GM12878 (cell line): ENCODE measurements at regions not wholly inside any gene's neighbourhood (a gene's known extent, or its start where the extent isn't known, plus 50 kb on each side); places are given as distances from the start of the nearest gene placed in this dataset.

Experiments
- ATAC-seq: fragments of 200-7000 bp; cut with Tn5 transposase; 3 replicates; pipeline ENCODE4 v1.9.1; 2020; ENCODE audit warnings: mild to moderate bottlenecking, moderate library complexity
- BruUV-seq: library from RNA; stranded (reverse); fragments of 400-500 nt; replicated peaks from 2 replicates; lab custom pipeline; 2021; lab: Mats Ljungman, UMichigan
- CTCF ChIA-PET: fragments of 300-600 bp; sonication (Branson Sonifier 250); formaldehyde crosslinking; extraction: SDS; loops from one replicate; lab custom pipeline; 2021; ENCODE audit warnings: inconsistent platforms; lab: Yijun Ruan, JAX
- POLR2A ChIA-PET: fragments of 350-600 bp; formaldehyde crosslinking; extraction: SDS; loops from one replicate; lab custom pipeline; 2021; ENCODE audit warnings: inconsistent platforms; lab: Charles Lee
- RAD21 ChIA-PET: fragments of 300-600 bp; sonication (Branson Sonifier 250); formaldehyde crosslinking; loops from one replicate; lab custom pipeline; 2023; ENCODE audit warnings: antibody characterized with exemption; ENCODE audit not compliant: unreplicated experiment; lab: Charles Lee
- SMC1A ChIA-PET: fragments of 300-600 bp; sonication (Branson Sonifier 250); formaldehyde crosslinking; loops from one replicate; lab custom pipeline; 2023; ENCODE audit not compliant: unreplicated experiment, uncharacterized antibody; lab: Charles Lee
- DNase-seq: peaks from one replicate; pipeline ENCODE4 v3.0.0-alpha.2; 2011; ENCODE audit warnings: low read depth, low spot score
- FAIRE-seq: peaks from 3 replicates; lab custom pipeline; 2011; peaks lifted over from hg19 to GRCh38; lab: Jason Lieb, UNC
- H2AFZ ChIP-seq: 2 replicates; pipeline ENCODE4 v1.6.0; 2011; ENCODE audit warnings: low read depth, low read length, control low read depth; ENCODE audit not compliant: control insufficient read depth
- H3K27ac ChIP-seq: 2 replicates; pipeline ENCODE4 v1.5.1; 2011; ENCODE audit warnings: control low read depth; ENCODE audit not compliant: control insufficient read depth, insufficient read depth
- H3K27me3 ChIP-seq, 2 experiments: replicated peaks in 1 of 2; 2 replicates each; pipeline versions ENCODE4 v1.6.0 to v1.6.1; 2011; ENCODE audit warnings: low read length in 1 of 2; ENCODE audit not compliant: control insufficient read depth in 2 of 2, insufficient read depth in 2 of 2
- H3K36me3 ChIP-seq, 2 experiments: 2 replicates each; pipeline ENCODE4 v1.5.1; 2011; ENCODE audit warnings: low read length in 1 of 2; ENCODE audit not compliant: control insufficient read depth in 2 of 2, insufficient read depth in 2 of 2
- H3K4me1 ChIP-seq: 2 replicates; pipeline ENCODE4 v1.6.1; 2011; ENCODE audit warnings: mild to moderate bottlenecking, low read length, moderate library complexity, mixed read lengths; ENCODE audit not compliant: control insufficient read depth, insufficient read depth
- H3K4me2 ChIP-seq: 2 replicates; pipeline ENCODE4 v1.6.0; 2011; ENCODE audit warnings: control low read depth; ENCODE audit not compliant: control insufficient read depth, insufficient read depth
- H3K4me3 ChIP-seq: fragments of 200-600 bp; sonication (generic); 2 replicates; pipeline ENCODE4 v1.5.1; 2016
- H3K79me2 ChIP-seq: 2 replicates; pipeline ENCODE4 v1.6.0; 2011; ENCODE audit warnings: low read length; ENCODE audit not compliant: control insufficient read depth, insufficient read depth
- H3K9ac ChIP-seq: 2 replicates; pipeline ENCODE4 v1.8.0; 2011; ENCODE audit warnings: low read length, control low read depth, mixed read lengths; ENCODE audit not compliant: control insufficient read depth, insufficient read depth
- H3K9me3 ChIP-seq: replicated peaks from 3 replicates; pipeline ENCODE4 v1.5.1; 2011; ENCODE audit warnings: mild to moderate bottlenecking, low read length; ENCODE audit not compliant: control insufficient read depth, insufficient read depth
- H4K20me1 ChIP-seq: 2 replicates; pipeline ENCODE4 v1.6.0; 2011; ENCODE audit not compliant: control insufficient read depth, insufficient read depth
- JUND ChIP-seq: IDR thresholded peaks from 2 replicates; pipeline ENCODE4 v1.6.1; 2012; ENCODE audit warnings: low read depth, mild to moderate bottlenecking, low read length, improper control_type of control experiment, moderate library complexity
- LARP7 ChIP-seq: fragments of 450-650 bp; IDR thresholded peaks from 2 replicates; pipeline ENCODE4 v1.6.1; 2017; ENCODE audit warnings: mild to moderate bottlenecking
- MEF2A ChIP-seq: IDR thresholded peaks from 2 replicates; pipeline ENCODE4 v1.6.1; 2011; ENCODE audit warnings: low read depth, mild to moderate bottlenecking, low read length, moderate library complexity; ENCODE audit not compliant: insufficient read depth
- POLR2A ChIP-seq: IDR thresholded peaks from 2 replicates; pipeline ENCODE4 v1.6.1; 2011; ENCODE audit warnings: low read depth, mild to moderate bottlenecking, low read length
- POLR2AphosphoS5 ChIP-seq: IDR thresholded peaks from 2 replicates; pipeline ENCODE4 v1.6.1; 2011; ENCODE audit warnings: mild to moderate bottlenecking, low read length, inconsistent platforms
- RB1 ChIP-seq: fragments of 450-650 bp; formaldehyde crosslinking; IDR thresholded peaks from 2 replicates; pipeline ENCODE4 v1.6.1; 2017; ENCODE audit warnings: mild to moderate bottlenecking, borderline replicate concordance
- SMAD5 ChIP-seq: IDR thresholded peaks from 2 replicates; pipeline ENCODE4 v1.6.1; 2016; ENCODE audit warnings: antibody characterized with exemption, low read depth
- SRF ChIP-seq, 2 experiments: IDR thresholded peaks; 2 replicates each; pipeline ENCODE4 v1.6.1; 2011; ENCODE audit warnings: low read depth in 2 of 2, low read length in 2 of 2, mild to moderate bottlenecking in 1 of 2, moderate library complexity in 1 of 2
- TBL1XR1 ChIP-seq: IDR thresholded peaks from 2 replicates; pipeline ENCODE4 v1.6.1; 2012; ENCODE audit warnings: low read depth, low read length, improper control_type of control experiment
- WGBS: methylation state at CpG from one replicate; pipeline ENCODE4 v1.1.6; 2016; ENCODE audit warnings: low lambda C conversion rate; ENCODE audit not compliant: insufficient replicate concordance, insufficient coverage; ENCODE audit errors: missing lambda C conversion rate; 5-methylcytosine and 5-hydroxymethylcytosine counted together
- in situ Hi-C: fragments of 300-500 bp; cut with MboI; formaldehyde crosslinking; loops from 9 replicates; pipeline ENCODE4 v1.14.3; 2018; ENCODE audit warnings: mixed read lengths
- intact Hi-C: fragments of 100-400 bp; cut with micrococcal nuclease; formaldehyde crosslinking; loops from one replicate; pipeline ENCODE4 v1.14.2; 2022; ENCODE audit not compliant: unreplicated experiment
- TF ChIP-seq, protein P1 (sequence below): IDR thresholded peaks from 2 replicates; pipeline ENCODE4 v1.6.1; 2012; ENCODE audit warnings: low read depth, low read length, improper control_type of control experiment
- TF ChIP-seq, protein P2 (sequence below): IDR thresholded peaks from 2 replicates; pipeline ENCODE4 v1.6.1; 2011; ENCODE audit warnings: mild to moderate bottlenecking, low read depth, low read length, moderate library complexity; ENCODE audit not compliant: insufficient replicate concordance
- TF ChIP-seq, protein P3 (sequence below): fragments of 450-650 bp; IDR thresholded peaks from 2 replicates; pipeline ENCODE4 v1.6.1; 2017; ENCODE audit warnings: mild to moderate bottlenecking
- TF ChIP-seq, protein P4 (sequence below): fragments of 450-650 bp; IDR thresholded peaks from 2 replicates; pipeline ENCODE4 v1.6.1; 2017; ENCODE audit warnings: mild to moderate bottlenecking, low read depth, inconsistent platforms; ENCODE audit not compliant: poor library complexity, severe bottlenecking

DNA sequence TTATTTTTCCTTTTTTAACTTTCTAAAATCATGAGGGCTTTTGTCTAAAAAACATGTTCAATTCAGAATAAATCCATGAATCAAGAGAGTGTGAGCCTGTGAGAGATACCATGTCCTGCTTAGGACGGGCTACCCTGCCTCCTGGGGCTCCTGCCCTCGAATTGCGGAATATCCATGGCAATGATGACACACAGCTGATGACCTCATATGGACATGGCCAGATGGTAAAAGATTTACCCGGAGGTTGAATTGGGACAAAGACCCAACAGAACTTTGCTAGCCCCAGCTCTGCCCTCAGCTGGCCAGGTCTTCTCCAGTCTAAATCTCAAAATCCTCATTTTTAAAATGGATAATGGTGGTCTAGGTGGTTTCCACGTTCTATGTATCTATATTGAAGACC lies 538.1 kb upstream of the API5 start:
- H3K4me2 ChIP-seq, result no peak overlapping the region
- in situ Hi-C loops (no loop called here), intact Hi-C loops (loop anchor here (2.0 to 10.0 kb wide), 2 partner anchors 67 to 391 kb away; no protein-coding TSS in a partner anchor)
- no peak overlapping the region for H3K4me3 ChIP-seq
- ChIA-PET RAD21 (interaction anchor here (1.6 kb wide), 1 partner anchor 248 kb away, joined by 5 read pairs; no protein-coding TSS in a partner anchor), SMC1A (interaction anchor here (1.4 kb wide), 1 partner anchor 246 kb away, joined by 4 read pairs; no protein-coding TSS in a partner anchor), POLR2A (no interaction called here), CTCF (interaction anchor here (0.8 to 4.5 kb wide), 4 partner anchors 206 to 509 kb away, joined by 3 to 52 read pairs (median 14); no protein-coding TSS in a partner anchor)
- H3K9ac ChIP-seq, result no peak overlapping the region
- 28% methylated on average over 5 of the region's 5 CpGs for WGBS
- BruUV-seq, result no TSS peak
- DNase-seq (no peak), FAIRE-seq (no peak), ATAC-seq (no peak)
- H2AFZ ChIP-seq, result no peak overlapping the region
- TF ChIP-seq, protein P1, sequence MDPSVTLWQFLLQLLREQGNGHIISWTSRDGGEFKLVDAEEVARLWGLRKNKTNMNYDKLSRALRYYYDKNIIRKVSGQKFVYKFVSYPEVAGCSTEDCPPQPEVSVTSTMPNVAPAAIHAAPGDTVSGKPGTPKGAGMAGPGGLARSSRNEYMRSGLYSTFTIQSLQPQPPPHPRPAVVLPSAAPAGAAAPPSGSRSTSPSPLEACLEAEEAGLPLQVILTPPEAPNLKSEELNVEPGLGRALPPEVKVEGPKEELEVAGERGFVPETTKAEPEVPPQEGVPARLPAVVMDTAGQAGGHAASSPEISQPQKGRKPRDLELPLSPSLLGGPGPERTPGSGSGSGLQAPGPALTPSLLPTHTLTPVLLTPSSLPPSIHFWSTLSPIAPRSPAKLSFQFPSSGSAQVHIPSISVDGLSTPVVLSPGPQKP, result no peak
- TF ChIP-seq RB1, result no peak
- no peak for TF ChIP-seq MEF2A
- TF ChIP-seq, protein P2, sequence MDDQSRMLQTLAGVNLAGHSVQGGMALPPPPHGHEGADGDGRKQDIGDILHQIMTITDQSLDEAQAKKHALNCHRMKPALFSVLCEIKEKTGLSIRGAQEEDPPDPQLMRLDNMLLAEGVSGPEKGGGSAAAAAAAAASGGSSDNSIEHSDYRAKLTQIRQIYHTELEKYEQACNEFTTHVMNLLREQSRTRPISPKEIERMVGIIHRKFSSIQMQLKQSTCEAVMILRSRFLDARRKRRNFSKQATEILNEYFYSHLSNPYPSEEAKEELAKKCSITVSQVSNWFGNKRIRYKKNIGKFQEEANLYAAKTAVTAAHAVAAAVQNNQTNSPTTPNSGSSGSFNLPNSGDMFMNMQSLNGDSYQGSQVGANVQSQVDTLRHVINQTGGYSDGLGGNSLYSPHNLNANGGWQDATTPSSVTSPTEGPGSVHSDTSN, result no peak
- TF ChIP-seq LARP7, result no peak
- TF ChIP-seq TBL1XR1, result no peak
- TF ChIP-seq, protein P3, sequence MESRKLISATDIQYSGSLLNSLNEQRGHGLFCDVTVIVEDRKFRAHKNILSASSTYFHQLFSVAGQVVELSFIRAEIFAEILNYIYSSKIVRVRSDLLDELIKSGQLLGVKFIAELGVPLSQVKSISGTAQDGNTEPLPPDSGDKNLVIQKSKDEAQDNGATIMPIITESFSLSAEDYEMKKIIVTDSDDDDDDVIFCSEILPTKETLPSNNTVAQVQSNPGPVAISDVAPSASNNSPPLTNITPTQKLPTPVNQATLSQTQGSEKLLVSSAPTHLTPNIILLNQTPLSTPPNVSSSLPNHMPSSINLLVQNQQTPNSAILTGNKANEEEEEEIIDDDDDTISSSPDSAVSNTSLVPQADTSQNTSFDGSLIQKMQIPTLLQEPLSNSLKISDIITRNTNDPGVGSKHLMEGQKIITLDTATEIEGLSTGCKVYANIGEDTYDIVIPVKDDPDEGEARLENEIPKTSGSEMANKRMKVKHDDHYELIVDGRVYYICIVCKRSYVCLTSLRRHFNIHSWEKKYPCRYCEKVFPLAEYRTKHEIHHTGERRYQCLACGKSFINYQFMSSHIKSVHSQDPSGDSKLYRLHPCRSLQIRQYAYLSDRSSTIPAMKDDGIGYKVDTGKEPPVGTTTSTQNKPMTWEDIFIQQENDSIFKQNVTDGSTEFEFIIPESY, result no peak
- TF ChIP-seq, protein P4, sequence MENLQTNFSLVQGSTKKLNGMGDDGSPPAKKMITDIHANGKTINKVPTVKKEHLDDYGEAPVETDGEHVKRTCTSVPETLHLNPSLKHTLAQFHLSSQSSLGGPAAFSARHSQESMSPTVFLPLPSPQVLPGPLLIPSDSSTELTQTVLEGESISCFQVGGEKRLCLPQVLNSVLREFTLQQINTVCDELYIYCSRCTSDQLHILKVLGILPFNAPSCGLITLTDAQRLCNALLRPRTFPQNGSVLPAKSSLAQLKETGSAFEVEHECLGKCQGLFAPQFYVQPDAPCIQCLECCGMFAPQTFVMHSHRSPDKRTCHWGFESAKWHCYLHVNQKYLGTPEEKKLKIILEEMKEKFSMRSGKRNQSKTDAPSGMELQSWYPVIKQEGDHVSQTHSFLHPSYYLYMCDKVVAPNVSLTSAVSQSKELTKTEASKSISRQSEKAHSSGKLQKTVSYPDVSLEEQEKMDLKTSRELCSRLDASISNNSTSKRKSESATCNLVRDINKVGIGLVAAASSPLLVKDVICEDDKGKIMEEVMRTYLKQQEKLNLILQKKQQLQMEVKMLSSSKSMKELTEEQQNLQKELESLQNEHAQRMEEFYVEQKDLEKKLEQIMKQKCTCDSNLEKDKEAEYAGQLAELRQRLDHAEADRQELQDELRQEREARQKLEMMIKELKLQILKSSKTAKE, result no peak
- TF ChIP-seq SMAD5, result no peak
- TF ChIP-seq POLR2A, result no peak
- TF ChIP-seq POLR2AphosphoS5, result no peak
- TF ChIP-seq SRF (IDR thresholded peaks at IDR 0.05; ENCODE audit: low read depth in 2 of 2, low read length in 2 of 2), result no peak
- no peak for TF ChIP-seq JUND
- H3K4me1 ChIP-seq, result no peaks in the 10 kb centered on the region
- no peak overlapping the region for H3K27ac ChIP-seq
- no peaks in the 10 kb centered on the region for H3K36me3 ChIP-seq
- H4K20me1 ChIP-seq, result no peaks in the 10 kb centered on the region
- no peaks in the 10 kb centered on the region for H3K27me3 ChIP-seq
- no peaks in the 10 kb centered on the region for H3K79me2 ChIP-seq
- H3K9me3 ChIP-seq, result no peaks in the 10 kb centered on the region
